HG02642 (cell line): ENCODE measurements at regions not wholly inside any gene's neighbourhood (a gene's known extent, or its start where the extent isn't known, plus 50 kb on each side); places are given as distances from the start of the nearest gene placed in this dataset.

Source experiments
- ATAC-seq: cut with Tn5 transposase; IDR thresholded peaks from one replicate; pipeline ENCODE4 v1.9.1; 2021; ENCODE audit warnings: mild to moderate bottlenecking; ENCODE audit not compliant: unreplicated experiment, poor library complexity

- no peak for ATAC-seq
Observed at GRCh38 chr4:71268166-71268565, 70.7 kb upstream of the SLC4A4 start.

DNA sequence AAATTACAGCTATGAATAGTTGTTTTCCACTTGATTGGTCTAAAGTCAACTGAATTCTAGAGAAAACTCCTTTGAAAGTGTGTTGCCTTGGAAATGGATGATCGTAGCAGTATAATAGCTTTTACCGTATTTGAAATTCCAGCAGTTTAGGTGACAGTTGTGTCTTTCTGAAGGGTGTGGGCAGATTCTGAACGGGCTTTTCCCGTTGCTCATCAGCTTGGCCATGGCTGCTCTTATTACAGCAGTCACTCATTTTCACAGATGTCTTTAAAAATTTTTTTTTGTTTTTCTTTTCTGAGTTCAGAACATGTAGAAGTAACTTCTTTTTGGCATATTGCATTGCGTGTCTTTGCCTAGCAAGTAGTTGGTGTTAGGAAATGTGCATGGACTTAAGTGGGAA lies 69.6 kb upstream of the SLC4A4 start:
- ATAC-seq = no peak

GRCh38 chr4:71270901-71271300 lies 67.9 kb upstream of the SLC4A4 start:
- peak; percentile 52 for ATAC-seq

DNA sequence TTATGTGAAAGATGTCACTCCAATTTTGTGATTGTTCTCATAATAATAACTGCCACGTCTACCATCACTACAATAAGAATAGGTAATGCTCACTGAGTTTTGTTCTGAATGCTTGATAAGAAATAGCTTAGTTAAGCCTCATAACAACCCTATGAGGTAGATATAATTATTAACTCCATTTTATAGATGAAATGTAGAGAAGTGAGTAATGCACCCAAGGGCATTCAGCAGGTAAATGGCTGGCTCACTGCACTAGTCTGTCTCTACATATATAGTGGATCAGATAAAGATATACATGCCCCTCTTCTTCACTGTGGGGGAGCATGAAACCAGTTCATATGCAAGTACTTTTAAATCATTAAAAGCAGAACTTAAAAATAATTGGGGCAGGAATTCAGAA lies 65.8 kb upstream of the SLC4A4 start:
- ATAC-seq = no peak

- ATAC-seq = no peak
Observed at GRCh38 chr4:71275004-71275403, 63.8 kb upstream of the SLC4A4 start.

DNA sequence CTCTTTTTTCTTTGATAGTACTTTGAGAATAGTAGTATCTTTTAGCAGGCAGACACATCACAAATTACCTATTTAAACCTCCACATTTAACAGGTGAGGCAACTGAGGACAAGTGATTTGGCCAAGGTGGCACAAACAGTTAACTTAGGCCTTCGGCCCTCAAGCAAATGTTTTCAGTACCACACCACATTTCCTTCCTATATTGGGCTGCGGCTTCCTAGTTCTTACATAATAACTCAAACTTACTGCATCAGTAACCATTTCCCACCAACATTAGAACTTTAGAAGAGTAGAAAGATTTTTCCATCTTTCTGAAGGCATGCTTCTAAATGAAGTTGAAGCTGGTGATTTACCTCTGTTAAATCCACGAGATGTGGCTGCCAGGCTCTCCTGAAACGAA lies 63.2 kb upstream of the SLC4A4 start:
- ATAC-seq = no peak

GRCh38 chr4:71277353-71277752 lies 61.5 kb upstream of the SLC4A4 start:
- no peak for ATAC-seq

- no peak for ATAC-seq
Observed at GRCh38 chr4:71283642-71284257, 55.1 kb upstream of the SLC4A4 start.

DNA sequence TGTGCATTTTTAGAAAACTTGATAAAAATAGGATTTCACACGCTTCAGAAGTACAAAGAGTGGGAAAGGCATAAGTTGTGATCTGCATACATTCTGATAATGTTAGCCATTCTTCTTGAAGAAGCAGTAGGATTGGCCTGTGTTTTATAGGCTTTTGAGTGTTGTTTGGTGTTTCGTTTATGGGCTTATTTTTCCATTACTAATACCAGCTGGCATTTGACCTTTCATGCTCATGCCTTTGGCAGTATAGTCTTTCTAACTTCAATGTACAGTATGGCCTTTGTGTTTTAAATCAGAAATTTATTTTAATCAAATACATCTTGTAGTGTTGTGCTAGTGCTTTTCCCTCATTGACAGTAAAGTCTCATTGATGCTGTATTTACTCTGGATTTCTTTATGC lies 51.5 kb upstream of the SLC4A4 start:
- no peak for ATAC-seq

DNA sequence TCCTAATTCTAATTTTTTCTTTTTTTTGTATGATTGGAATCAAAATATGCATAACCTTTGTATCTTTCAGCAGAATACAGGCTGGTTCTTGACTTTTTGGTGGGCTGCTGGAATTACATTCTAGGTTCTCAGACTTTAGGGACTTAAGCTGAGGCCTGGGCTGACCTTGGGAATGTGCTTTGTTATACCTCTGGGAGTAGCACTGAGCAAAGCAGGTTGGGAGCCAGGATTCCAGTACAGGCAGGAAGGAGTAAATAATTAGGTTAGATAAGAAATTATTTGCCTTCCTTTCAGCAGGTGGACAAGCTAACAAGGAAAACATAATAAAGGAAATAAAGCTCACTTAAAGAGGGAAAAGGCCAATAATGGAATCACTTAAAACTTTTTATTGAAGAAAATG lies 49.9 kb upstream of the SLC4A4 start:
- no peak for ATAC-seq
